ENCODE measurements at regions not wholly inside any gene's neighbourhood (a gene's known extent, or its start where the extent isn't known, plus 50 kb on each side); places are given as distances from the start of the nearest gene placed in this dataset.

DNA sequence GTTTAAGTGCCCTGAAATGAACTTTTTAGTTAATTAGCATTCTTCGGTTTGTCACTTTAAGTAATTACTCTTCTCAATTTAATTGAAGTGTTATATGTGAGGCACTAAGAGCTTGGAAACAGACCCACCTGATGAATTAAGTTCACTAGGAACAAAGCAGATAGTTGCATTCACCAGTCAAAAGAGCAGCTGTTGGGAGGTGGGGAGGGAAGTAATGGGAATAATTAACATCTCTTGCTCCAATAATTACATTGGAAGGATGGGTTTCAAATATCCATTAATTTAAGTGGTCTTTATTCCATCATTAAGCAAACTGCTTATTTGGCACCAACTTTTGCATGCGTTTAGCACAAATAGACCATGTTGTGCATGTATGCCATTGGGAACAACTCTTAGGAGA, 667.2 kb downstream of the GALC start:
- H3K9ac ChIP-seq (ENCODE audit: low read depth in 1 of 2, low read length in 2 of 2), result no peak overlapping the region
- no peaks in the 10 kb centered on the region for H3K36me3 ChIP-seq (ENCODE audit: control insufficient read depth in 2 of 2, insufficient read depth in 2 of 2, low read length in 2 of 2)
- peaks cover 2 to 4% of the 10 kb centered on the region in 2 donors for H3K9me3 ChIP-seq (ENCODE audit: control insufficient read depth in 2 of 2, low read length in 2 of 2)
- no peak overlapping the region for H3K4me3 ChIP-seq (ENCODE audit: low read length in 2 of 2)
- H3K27ac ChIP-seq (ENCODE audit: low read depth in 2 of 2, low read length in 2 of 2), result no peak overlapping the region
- H3K27me3 ChIP-seq (ENCODE audit: control insufficient read depth in 2 of 2, insufficient read depth in 2 of 2, low read length in 2 of 2), result no peaks in the 10 kb centered on the region
- no peaks in the 10 kb centered on the region for H3K4me1 ChIP-seq (ENCODE audit: control insufficient read depth in 2 of 2, insufficient read depth in 2 of 2, low read length in 2 of 2)

DNA sequence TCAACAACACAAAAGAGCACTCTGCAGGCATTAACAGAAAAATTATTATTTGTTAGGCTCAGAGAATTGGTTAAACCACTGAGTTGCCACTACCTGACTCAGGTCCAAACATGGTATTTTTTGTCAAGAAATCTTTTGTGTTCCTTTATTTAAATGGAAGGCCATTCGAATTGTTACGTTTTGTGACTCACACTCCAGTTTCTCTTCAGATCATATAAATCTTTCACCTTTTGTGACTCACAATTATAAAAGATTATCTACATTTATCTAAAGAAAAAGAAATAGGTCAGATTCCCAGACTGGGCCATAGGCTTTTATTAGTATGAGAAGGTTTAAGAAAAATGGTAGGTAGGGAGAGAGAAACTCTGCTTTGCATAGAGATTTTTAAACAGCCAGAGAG, 669.8 kb downstream of the GALC start:
- Histone ChIP-seq H3K4me3 (ENCODE audit: low read length in 2 of 2) (no peak overlapping the region), H3K9ac (ENCODE audit: low read depth in 1 of 2, low read length in 2 of 2) (no peak overlapping the region), H3K27me3 (ENCODE audit: control insufficient read depth in 2 of 2, insufficient read depth in 2 of 2, low read length in 2 of 2) (no peaks in the 10 kb centered on the region), H3K9me3 (ENCODE audit: control insufficient read depth in 2 of 2, low read length in 2 of 2) (no peaks in the 10 kb centered on the region), H3K36me3 (ENCODE audit: control insufficient read depth in 2 of 2, insufficient read depth in 2 of 2, low read length in 2 of 2) (no peaks in the 10 kb centered on the region), H3K4me1 (ENCODE audit: control insufficient read depth in 2 of 2, insufficient read depth in 2 of 2, low read length in 2 of 2) (no peaks in the 10 kb centered on the region), H3K27ac (ENCODE audit: low read depth in 2 of 2, low read length in 2 of 2) (no peak overlapping the region)

DNA sequence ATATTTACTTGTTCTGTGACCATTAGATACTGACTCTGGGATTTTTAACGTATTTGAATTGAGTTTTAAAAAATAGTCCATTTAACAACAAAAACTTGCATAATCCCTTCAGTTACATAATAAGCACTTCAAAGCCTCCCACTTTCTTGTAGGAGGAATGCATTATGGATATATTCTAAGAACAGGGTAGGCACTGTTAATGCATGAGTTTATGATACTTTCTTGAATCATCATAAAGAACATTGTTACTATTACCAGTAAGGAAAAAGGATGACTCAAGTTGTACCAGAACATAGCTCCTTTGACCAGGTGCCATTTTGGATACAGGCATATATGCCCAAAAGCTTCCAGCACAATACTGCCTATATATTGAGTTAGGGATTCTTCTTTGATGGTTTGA, 671.4 kb downstream of the GALC start:
- Histone ChIP-seq H3K27me3 (ENCODE audit: control insufficient read depth in 2 of 2, insufficient read depth in 2 of 2, low read length in 2 of 2) (no peaks in the 10 kb centered on the region), H3K4me1 (ENCODE audit: control insufficient read depth in 2 of 2, insufficient read depth in 2 of 2, low read length in 2 of 2) (no peaks in the 10 kb centered on the region), H3K27ac (ENCODE audit: low read depth in 2 of 2, low read length in 2 of 2) (no peak overlapping the region), H3K9me3 (ENCODE audit: control insufficient read depth in 2 of 2, low read length in 2 of 2) (no peaks in the 10 kb centered on the region), H3K36me3 (ENCODE audit: control insufficient read depth in 2 of 2, insufficient read depth in 2 of 2, low read length in 2 of 2) (no peaks in the 10 kb centered on the region), H3K4me3 (ENCODE audit: low read length in 2 of 2) (no peak overlapping the region), H3K9ac (ENCODE audit: low read depth in 1 of 2, low read length in 2 of 2) (no peak overlapping the region)

- no peaks in the 10 kb centered on the region for H3K9me3 ChIP-seq (ENCODE audit: control insufficient read depth in 2 of 2, low read length in 2 of 2)
- no peaks in the 10 kb centered on the region for H3K36me3 ChIP-seq (ENCODE audit: control insufficient read depth in 2 of 2, insufficient read depth in 2 of 2, low read length in 2 of 2)
- no peaks in the 10 kb centered on the region for H3K4me1 ChIP-seq (ENCODE audit: control insufficient read depth in 2 of 2, insufficient read depth in 2 of 2, low read length in 2 of 2)
- no peak overlapping the region for H3K4me3 ChIP-seq (ENCODE audit: low read length in 2 of 2)
- no peak overlapping the region for H3K27ac ChIP-seq (ENCODE audit: low read depth in 2 of 2, low read length in 2 of 2)
- H3K9ac ChIP-seq (ENCODE audit: low read depth in 1 of 2, low read length in 2 of 2), result no peak overlapping the region
- H3K27me3 ChIP-seq (ENCODE audit: control insufficient read depth in 2 of 2, insufficient read depth in 2 of 2, low read length in 2 of 2), result no peaks in the 10 kb centered on the region
Measured at GRCh38 chr14:87312894-87313205, 680.1 kb downstream of the GALC start.

DNA sequence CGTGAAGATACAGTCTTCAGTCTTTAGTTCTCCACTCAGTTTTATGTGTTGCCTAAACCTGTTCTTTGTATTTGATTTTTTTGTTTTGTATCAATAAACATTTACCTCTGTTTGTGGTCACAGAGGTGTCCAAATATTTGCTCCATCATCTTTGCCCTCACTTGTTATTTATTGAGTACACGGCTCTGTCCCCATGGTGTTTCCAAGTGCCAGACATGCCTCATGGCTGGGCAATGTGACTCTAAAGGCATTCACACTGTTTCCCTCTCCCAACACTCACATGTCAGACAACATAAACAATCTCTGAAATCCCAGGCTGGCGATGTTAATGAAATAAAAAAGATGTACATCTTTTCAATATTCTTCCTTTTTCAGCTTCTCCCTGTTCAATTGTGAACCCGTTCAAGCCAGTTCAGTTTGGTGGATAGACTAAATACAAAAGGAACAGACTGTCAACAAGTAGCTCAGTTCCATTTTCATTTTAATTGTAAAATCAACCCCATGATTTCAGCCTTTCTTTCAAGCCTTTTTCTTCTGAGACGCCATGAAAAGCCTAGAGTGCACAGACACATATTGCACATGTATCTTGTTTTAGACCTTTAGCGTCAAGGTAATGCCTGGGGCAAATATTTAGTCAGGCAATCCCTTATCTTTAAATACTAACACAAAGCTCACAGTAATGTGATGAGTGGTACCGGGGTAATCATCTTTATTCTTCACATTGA, 680.7 kb downstream of the GALC start:
- H3K27me3 ChIP-seq (ENCODE audit: control insufficient read depth in 2 of 2, insufficient read depth in 2 of 2, low read length in 2 of 2), result no peaks in the 10 kb centered on the region
- no peak overlapping the region for H3K27ac ChIP-seq (ENCODE audit: low read depth in 2 of 2, low read length in 2 of 2)
- no peaks in the 10 kb centered on the region for H3K4me1 ChIP-seq (ENCODE audit: control insufficient read depth in 2 of 2, insufficient read depth in 2 of 2, low read length in 2 of 2)
- H3K36me3 ChIP-seq (ENCODE audit: control insufficient read depth in 2 of 2, insufficient read depth in 2 of 2, low read length in 2 of 2), result no peaks in the 10 kb centered on the region
- no peaks in the 10 kb centered on the region for H3K9me3 ChIP-seq (ENCODE audit: control insufficient read depth in 2 of 2, low read length in 2 of 2)
- no peak overlapping the region for H3K9ac ChIP-seq (ENCODE audit: low read depth in 1 of 2, low read length in 2 of 2)
- no peak overlapping the region for H3K4me3 ChIP-seq (ENCODE audit: low read length in 2 of 2)

DNA sequence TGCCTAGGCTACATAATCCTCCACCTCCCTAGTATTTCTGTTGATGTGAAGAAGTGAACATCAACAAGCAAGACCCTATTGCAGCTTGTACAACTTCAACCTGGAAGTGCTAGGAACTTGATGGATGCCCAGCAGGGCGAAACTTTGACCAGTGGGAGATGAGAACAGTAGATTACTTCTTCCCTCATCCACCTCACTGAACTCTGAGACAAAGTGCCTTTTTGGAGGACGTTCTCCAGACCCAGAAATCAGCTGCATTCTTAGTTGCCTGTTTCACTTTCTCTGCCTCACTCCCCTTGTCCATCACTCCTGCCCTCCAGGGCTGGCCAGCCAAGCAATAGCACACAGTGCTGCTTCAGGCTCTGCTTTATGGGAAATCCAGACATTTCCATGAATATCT, 683.4 kb downstream of the GALC start:
- H3K27me3 ChIP-seq (ENCODE audit: control insufficient read depth in 2 of 2, insufficient read depth in 2 of 2, low read length in 2 of 2), result no peaks in the 10 kb centered on the region
- H3K9me3 ChIP-seq (ENCODE audit: control insufficient read depth in 2 of 2, low read length in 2 of 2), result no peaks in the 10 kb centered on the region
- no peak overlapping the region for H3K27ac ChIP-seq (ENCODE audit: low read depth in 2 of 2, low read length in 2 of 2)
- H3K9ac ChIP-seq (ENCODE audit: low read depth in 1 of 2, low read length in 2 of 2), result no peak overlapping the region
- H3K36me3 ChIP-seq (ENCODE audit: control insufficient read depth in 2 of 2, insufficient read depth in 2 of 2, low read length in 2 of 2), result no peaks in the 10 kb centered on the region
- H3K4me3 ChIP-seq (ENCODE audit: low read length in 2 of 2), result no peak overlapping the region
- no peaks in the 10 kb centered on the region for H3K4me1 ChIP-seq (ENCODE audit: control insufficient read depth in 2 of 2, insufficient read depth in 2 of 2, low read length in 2 of 2)

DNA sequence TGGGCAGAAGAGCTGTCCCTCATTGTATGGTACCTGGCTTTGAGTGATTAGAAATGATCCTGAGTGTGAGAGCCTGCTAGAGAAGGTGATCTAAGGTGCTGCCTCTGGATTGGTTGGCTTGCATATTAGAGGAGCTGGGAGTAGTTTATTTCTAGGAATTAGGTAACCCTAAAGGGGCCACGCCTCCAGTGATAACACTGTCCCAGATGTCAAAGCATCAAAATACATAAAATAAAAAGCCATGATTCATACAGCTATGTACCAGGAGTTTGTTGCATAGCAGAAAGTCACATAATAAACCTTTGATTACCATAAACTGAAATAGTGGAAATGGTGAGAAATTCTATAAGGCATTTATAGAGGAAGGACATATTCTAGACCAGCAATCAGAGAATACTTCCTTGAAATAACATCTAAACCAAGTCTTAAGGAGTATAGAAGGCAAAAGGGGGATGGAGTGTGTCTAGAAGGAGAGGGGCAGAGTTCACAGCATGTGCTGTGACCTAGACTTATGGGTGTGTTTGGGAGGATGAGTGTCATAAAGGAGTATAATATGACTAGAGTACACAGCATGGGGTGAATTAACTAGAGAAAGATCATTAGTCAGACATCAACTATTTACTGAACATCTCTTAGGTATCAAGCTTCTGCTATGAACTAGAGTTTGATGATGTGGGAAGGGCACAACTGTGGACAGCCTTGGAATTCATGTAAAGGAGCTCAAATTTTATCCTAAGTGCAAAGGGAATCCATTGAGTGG, 686.4 kb downstream of the GALC start:
- Histone ChIP-seq H3K36me3 (ENCODE audit: control insufficient read depth in 2 of 2, insufficient read depth in 2 of 2, low read length in 2 of 2) (no peaks in the 10 kb centered on the region), H3K27me3 (ENCODE audit: control insufficient read depth in 2 of 2, insufficient read depth in 2 of 2, low read length in 2 of 2) (no peaks in the 10 kb centered on the region), H3K9ac (ENCODE audit: low read depth in 1 of 2, low read length in 2 of 2) (no peak overlapping the region), H3K9me3 (ENCODE audit: control insufficient read depth in 2 of 2, low read length in 2 of 2) (no peaks in the 10 kb centered on the region), H3K4me3 (ENCODE audit: low read length in 2 of 2) (no peak overlapping the region), H3K4me1 (ENCODE audit: control insufficient read depth in 2 of 2, insufficient read depth in 2 of 2, low read length in 2 of 2) (no peaks in the 10 kb centered on the region), H3K27ac (ENCODE audit: low read depth in 2 of 2, low read length in 2 of 2) (no peak overlapping the region)

GRCh38 chr14:87305345-87305744, 687.6 kb downstream of the GALC start:
- H3K9me3 ChIP-seq (ENCODE audit: control insufficient read depth in 2 of 2, low read length in 2 of 2), result no peaks in the 10 kb centered on the region
- H3K27me3 ChIP-seq (ENCODE audit: control insufficient read depth in 2 of 2, insufficient read depth in 2 of 2, low read length in 2 of 2), result no peaks in the 10 kb centered on the region
- no peak overlapping the region for H3K4me3 ChIP-seq (ENCODE audit: low read length in 2 of 2)
- H3K27ac ChIP-seq (ENCODE audit: low read depth in 2 of 2, low read length in 2 of 2), result no peak overlapping the region
- no peaks in the 10 kb centered on the region for H3K36me3 ChIP-seq (ENCODE audit: control insufficient read depth in 2 of 2, insufficient read depth in 2 of 2, low read length in 2 of 2)
- no peaks in the 10 kb centered on the region for H3K4me1 ChIP-seq (ENCODE audit: control insufficient read depth in 2 of 2, insufficient read depth in 2 of 2, low read length in 2 of 2)
- no peak overlapping the region for H3K9ac ChIP-seq (ENCODE audit: low read depth in 1 of 2, low read length in 2 of 2)

- Histone ChIP-seq H3K4me3 (ENCODE audit: low read length in 2 of 2) (no peak overlapping the region), H3K36me3 (ENCODE audit: control insufficient read depth in 2 of 2, insufficient read depth in 2 of 2, low read length in 2 of 2) (no peaks in the 10 kb centered on the region), H3K9me3 (ENCODE audit: control insufficient read depth in 2 of 2, low read length in 2 of 2) (no peaks in the 10 kb centered on the region), H3K27me3 (ENCODE audit: control insufficient read depth in 2 of 2, insufficient read depth in 2 of 2, low read length in 2 of 2) (no peaks in the 10 kb centered on the region), H3K4me1 (ENCODE audit: control insufficient read depth in 2 of 2, insufficient read depth in 2 of 2, low read length in 2 of 2) (no peaks in the 10 kb centered on the region), H3K9ac (ENCODE audit: low read depth in 1 of 2, low read length in 2 of 2) (no peak overlapping the region), H3K27ac (ENCODE audit: low read depth in 2 of 2, low read length in 2 of 2) (no peak overlapping the region)
Measured at GRCh38 chr14:87304404-87304803, 688.6 kb downstream of the GALC start.

- H3K36me3 ChIP-seq (ENCODE audit: control insufficient read depth in 2 of 2, insufficient read depth in 2 of 2, low read length in 2 of 2), result no peaks in the 10 kb centered on the region
- no peaks in the 10 kb centered on the region for H3K27me3 ChIP-seq (ENCODE audit: control insufficient read depth in 2 of 2, insufficient read depth in 2 of 2, low read length in 2 of 2)
- H3K9me3 ChIP-seq (ENCODE audit: control insufficient read depth in 2 of 2, low read length in 2 of 2), result no peaks in the 10 kb centered on the region
- no peak overlapping the region for H3K9ac ChIP-seq (ENCODE audit: low read depth in 1 of 2, low read length in 2 of 2)
- H3K4me3 ChIP-seq (ENCODE audit: low read length in 2 of 2), result no peak overlapping the region
- no peak overlapping the region for H3K27ac ChIP-seq (ENCODE audit: low read depth in 2 of 2, low read length in 2 of 2)
- no peaks in the 10 kb centered on the region for H3K4me1 ChIP-seq (ENCODE audit: control insufficient read depth in 2 of 2, insufficient read depth in 2 of 2, low read length in 2 of 2)
Measured at GRCh38 chr14:87286826-87287225, 706.2 kb downstream of the GALC start.
